ENCODE measurements at regions not wholly inside any gene's neighbourhood (a gene's known extent, or its start where the extent isn't known, plus 50 kb on each side); places are given as distances from the start of the nearest gene placed in this dataset.

DNA sequence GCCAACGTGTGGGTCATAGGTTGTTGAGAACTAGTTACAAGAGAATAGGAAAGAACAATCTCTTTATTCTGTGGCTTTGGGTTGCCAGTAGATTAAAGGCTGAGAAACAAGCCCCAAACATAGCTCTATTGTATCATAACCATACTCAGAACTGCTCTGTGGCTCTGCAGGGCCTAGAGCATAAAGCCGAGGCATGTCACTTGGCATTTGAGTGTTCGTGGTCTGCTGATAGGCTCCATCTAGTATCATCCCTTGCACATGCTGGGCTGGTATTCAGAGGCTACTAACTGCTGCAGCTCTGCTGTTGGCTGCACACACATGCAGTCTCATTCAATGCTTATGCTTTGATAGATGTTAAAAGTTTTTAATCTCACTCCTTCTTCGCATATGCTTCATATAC, 157.9 kb downstream of the OGFRL1 start:
- TF ChIP-seq, protein P1, sequence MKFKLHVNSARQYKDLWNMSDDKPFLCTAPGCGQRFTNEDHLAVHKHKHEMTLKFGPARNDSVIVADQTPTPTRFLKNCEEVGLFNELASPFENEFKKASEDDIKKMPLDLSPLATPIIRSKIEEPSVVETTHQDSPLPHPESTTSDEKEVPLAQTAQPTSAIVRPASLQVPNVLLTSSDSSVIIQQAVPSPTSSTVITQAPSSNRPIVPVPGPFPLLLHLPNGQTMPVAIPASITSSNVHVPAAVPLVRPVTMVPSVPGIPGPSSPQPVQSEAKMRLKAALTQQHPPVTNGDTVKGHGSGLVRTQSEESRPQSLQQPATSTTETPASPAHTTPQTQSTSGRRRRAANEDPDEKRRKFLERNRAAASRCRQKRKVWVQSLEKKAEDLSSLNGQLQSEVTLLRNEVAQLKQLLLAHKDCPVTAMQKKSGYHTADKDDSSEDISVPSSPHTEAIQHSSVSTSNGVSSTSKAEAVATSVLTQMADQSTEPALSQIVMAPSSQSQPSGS (CRISPR knock-in tag; IDR thresholded peaks at IDR 0.05; ENCODE audit: borderline replicate concordance, low read depth) = no peak
- TF ChIP-seq, protein P2, sequence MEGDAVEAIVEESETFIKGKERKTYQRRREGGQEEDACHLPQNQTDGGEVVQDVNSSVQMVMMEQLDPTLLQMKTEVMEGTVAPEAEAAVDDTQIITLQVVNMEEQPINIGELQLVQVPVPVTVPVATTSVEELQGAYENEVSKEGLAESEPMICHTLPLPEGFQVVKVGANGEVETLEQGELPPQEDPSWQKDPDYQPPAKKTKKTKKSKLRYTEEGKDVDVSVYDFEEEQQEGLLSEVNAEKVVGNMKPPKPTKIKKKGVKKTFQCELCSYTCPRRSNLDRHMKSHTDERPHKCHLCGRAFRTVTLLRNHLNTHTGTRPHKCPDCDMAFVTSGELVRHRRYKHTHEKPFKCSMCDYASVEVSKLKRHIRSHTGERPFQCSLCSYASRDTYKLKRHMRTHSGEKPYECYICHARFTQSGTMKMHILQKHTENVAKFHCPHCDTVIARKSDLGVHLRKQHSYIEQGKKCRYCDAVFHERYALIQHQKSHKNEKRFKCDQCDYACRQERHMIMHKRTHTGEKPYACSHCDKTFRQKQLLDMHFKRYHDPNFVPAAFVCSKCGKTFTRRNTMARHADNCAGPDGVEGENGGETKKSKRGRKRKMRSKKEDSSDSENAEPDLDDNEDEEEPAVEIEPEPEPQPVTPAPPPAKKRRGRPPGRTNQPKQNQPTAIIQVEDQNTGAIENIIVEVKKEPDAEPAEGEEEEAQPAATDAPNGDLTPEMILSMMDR (IDR thresholded peaks at IDR 0.05) = no peak
- TF ChIP-seq, protein P3, sequence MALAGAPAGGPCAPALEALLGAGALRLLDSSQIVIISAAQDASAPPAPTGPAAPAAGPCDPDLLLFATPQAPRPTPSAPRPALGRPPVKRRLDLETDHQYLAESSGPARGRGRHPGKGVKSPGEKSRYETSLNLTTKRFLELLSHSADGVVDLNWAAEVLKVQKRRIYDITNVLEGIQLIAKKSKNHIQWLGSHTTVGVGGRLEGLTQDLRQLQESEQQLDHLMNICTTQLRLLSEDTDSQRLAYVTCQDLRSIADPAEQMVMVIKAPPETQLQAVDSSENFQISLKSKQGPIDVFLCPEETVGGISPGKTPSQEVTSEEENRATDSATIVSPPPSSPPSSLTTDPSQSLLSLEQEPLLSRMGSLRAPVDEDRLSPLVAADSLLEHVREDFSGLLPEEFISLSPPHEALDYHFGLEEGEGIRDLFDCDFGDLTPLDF (CRISPR knock-in tag; IDR thresholded peaks at IDR 0.05) = no peak
- TF ChIP-seq CREB1 (CRISPR knock-in tag; IDR thresholded peaks at IDR 0.05) (no peak), ZNF138 (CRISPR knock-in tag; conservative IDR thresholded peaks at IDR 0.05) (no peak)
- TF ChIP-seq, protein P4, sequence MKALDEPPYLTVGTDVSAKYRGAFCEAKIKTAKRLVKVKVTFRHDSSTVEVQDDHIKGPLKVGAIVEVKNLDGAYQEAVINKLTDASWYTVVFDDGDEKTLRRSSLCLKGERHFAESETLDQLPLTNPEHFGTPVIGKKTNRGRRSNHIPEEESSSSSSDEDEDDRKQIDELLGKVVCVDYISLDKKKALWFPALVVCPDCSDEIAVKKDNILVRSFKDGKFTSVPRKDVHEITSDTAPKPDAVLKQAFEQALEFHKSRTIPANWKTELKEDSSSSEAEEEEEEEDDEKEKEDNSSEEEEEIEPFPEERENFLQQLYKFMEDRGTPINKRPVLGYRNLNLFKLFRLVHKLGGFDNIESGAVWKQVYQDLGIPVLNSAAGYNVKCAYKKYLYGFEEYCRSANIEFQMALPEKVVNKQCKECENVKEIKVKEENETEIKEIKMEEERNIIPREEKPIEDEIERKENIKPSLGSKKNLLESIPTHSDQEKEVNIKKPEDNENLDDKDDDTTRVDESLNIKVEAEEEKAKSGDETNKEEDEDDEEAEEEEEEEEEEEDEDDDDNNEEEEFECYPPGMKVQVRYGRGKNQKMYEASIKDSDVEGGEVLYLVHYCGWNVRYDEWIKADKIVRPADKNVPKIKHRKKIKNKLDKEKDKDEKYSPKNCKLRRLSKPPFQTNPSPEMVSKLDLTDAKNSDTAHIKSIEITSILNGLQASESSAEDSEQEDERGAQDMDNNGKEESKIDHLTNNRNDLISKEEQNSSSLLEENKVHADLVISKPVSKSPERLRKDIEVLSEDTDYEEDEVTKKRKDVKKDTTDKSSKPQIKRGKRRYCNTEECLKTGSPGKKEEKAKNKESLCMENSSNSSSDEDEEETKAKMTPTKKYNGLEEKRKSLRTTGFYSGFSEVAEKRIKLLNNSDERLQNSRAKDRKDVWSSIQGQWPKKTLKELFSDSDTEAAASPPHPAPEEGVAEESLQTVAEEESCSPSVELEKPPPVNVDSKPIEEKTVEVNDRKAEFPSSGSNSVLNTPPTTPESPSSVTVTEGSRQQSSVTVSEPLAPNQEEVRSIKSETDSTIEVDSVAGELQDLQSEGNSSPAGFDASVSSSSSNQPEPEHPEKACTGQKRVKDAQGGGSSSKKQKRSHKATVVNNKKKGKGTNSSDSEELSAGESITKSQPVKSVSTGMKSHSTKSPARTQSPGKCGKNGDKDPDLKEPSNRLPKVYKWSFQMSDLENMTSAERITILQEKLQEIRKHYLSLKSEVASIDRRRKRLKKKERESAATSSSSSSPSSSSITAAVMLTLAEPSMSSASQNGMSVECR (CRISPR knock-in tag; IDR thresholded peaks at IDR 0.05; ENCODE audit: borderline replicate concordance) = no peak
- TF ChIP-seq, protein P5, sequence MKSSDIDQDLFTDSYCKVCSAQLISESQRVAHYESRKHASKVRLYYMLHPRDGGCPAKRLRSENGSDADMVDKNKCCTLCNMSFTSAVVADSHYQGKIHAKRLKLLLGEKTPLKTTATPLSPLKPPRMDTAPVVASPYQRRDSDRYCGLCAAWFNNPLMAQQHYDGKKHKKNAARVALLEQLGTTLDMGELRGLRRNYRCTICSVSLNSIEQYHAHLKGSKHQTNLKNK (CRISPR knock-in tag; IDR thresholded peaks at IDR 0.05) = no peak
- TF ChIP-seq, protein P6, sequence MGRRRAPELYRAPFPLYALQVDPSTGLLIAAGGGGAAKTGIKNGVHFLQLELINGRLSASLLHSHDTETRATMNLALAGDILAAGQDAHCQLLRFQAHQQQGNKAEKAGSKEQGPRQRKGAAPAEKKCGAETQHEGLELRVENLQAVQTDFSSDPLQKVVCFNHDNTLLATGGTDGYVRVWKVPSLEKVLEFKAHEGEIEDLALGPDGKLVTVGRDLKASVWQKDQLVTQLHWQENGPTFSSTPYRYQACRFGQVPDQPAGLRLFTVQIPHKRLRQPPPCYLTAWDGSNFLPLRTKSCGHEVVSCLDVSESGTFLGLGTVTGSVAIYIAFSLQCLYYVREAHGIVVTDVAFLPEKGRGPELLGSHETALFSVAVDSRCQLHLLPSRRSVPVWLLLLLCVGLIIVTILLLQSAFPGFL (CRISPR knock-in tag; IDR thresholded peaks at IDR 0.05; ENCODE audit: borderline replicate concordance) = no peak
- TF ChIP-seq, protein P7, sequence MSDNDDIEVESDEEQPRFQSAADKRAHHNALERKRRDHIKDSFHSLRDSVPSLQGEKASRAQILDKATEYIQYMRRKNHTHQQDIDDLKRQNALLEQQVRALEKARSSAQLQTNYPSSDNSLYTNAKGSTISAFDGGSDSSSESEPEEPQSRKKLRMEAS (CRISPR knock-in tag; IDR thresholded peaks at IDR 0.05) = no peak
